Stimulated activated CD4-positive, alpha-beta T cell treated with anti-CD3 and anti-CD28 coated beads, Interleukin-12 subunit alpha, Interleukin-12 subunit beta, amount 100 ng/mL, for 4 hours (primary cell): ENCODE measurements at regions not wholly inside any gene's neighbourhood (a gene's known extent, or its start where the extent isn't known, plus 50 kb on each side); places are given as distances from the start of the nearest gene placed in this dataset.

Experiments
- DNase-seq: peaks from one replicate; pipeline ENCODE4 v3.0.0-alpha.2; 2020

DNA sequence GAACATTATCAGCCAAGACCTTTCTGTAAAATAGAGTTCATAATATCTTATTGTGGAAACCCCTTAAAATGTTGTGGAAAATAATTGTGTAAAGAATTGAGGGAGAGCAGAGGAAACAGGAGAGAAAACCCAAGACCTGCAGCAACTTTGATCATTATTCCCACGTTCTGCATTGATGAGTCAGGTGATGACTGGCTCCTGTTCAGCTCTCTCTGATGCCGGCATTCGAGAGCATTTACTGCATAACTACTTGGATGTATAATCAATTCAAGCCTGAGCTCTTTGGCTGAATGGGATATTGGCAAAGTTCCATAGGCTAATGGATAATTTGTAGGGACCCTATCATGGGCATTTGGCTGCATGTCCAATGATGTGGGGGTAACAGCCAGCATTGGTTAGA, 176.3 kb upstream of the ARID2 start:
- DNase-seq, result no peak

DNA sequence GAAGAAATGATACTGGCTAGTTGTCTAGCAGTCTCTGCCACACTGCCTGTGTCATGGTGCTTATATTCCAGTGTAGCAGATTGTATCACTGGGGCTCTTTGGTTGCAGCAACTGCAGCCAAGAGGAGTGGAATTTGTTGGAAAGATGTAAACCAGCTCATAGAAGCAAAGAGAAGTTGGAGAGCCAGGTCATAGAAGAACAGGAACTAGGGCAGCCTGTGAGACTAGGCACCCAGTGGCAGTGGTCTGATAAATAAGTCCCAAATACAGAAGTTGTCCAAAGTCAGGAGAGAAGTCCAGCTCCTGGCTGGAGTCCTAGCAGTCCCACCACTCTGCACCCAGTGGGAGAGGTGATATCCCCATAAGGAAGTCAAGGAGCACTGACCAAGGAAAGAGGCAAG, 172.5 kb upstream of the ARID2 start:
- DNase-seq, result no peak

GRCh38 chr12:45558353-45558752, 171.2 kb upstream of the ARID2 start:
- DNase-seq, result no peak

DNA sequence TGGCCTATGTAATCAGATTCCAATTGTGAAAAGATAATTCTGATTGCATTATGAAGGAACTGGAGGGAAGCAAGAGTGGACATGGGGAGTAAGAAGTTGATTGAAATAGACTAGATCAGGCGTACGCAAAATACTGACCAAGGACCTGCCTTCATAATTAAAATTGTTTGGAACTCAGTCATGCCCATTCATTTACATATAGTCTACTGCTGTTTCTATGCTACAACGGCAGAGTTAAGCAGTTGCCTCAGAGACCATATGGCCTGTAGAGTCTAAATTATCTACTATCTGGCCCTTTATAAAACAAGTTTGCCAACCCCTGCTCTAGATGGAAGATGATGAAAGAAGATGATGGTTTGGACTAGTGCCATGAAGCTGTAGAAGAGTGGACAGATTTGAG, 170.0 kb upstream of the ARID2 start:
- DNase-seq, result no peak

DNA sequence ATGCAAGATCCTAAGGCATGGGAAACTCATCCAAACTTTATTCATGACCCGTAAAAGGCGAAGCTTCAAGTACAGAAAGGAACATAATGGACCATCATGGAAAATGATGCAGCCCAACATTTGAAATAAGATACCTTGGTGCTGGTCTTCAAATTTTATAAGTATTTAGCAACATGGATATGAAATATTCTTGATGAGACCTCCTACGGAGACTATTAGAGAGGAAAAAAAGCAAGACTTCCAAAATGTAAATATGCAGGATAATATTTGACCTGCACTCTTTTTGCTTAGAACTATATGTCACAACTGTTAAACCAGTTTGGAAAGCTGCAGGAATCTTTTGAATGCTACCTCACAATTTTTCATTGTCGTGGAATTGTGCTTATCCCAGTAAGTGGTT, 168.8 kb upstream of the ARID2 start:
- no peak for DNase-seq

GRCh38 chr12:45561488-45561887, 168.0 kb upstream of the ARID2 start:
- DNase-seq, result no peak

DNA sequence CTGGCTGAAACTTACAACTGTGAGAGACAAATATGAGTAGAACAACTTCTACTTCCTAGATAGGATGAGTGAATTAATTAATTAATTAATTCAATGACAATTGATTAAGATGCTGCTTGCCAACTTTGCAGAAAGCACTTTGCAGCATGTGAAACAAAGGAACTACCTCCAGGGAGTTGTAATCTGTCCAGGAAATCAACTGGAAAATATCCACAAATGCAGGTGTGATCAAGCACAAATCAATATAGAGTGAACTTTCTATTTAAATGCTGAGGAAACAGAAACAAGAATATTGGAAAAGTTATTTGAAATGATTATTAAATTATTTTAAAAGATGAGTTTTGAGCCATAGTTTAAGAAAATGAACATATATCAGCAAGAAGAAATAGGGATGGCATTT, 163.9 kb upstream of the ARID2 start:
- no peak for DNase-seq

DNA sequence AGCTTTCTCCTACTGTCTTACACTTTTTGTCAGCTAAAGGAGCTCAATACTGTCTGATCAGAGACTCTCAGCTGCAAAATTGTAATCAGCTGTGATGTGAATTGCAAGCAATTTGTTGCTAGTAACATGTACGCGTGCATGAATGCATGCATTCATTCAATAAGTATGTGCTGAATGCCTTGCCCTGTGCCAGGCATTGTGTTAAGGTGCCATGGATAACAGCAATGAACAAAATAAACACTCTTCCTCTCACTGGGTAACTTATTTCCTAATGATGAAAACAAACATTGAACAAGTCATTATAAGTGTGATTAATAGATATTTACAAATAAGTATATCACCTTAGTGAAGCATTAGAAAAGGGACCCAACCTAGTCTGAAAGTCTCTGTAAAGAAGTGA, 163.2 kb upstream of the ARID2 start:
- no peak for DNase-seq

DNA sequence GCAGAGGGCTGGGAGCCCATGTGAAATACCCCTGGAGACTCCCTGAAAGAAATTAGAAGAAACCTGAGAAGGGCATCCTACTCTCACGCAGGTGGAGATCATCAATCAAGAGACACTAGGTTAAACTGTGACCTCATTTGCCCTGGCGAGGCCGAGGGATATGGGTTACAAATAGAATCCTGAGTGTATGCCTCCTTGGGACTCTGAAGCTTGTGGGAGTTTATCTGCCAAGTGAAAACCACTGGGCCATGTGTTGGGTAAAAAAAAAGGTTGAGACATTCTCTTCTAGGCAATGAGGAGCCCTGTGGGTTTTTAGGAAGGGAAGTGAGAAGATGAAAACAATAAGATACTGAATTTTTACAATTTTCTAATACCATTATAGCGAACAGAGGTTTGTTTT, 160.7 kb upstream of the ARID2 start:
- no peak for DNase-seq

DNA sequence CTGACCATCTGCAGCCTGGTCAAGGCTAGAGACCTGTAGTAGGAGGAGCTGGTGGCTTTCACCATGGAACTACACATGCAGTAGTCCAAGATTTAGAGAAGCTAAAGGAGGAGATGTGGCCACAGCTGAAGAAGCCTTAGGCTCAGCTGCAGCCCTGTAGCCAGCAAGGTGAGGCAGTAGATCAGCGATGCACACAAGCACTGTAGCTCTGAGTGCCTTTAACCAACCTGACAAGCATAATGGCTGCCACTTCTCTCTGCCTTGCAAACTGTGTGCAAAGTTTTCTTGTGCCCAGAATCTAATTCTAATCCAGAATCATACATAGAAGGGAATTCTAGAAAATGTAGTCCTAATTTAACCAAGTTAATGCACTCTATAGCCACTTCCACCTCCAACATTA, 159.0 kb upstream of the ARID2 start:
- no peak for DNase-seq

DNA sequence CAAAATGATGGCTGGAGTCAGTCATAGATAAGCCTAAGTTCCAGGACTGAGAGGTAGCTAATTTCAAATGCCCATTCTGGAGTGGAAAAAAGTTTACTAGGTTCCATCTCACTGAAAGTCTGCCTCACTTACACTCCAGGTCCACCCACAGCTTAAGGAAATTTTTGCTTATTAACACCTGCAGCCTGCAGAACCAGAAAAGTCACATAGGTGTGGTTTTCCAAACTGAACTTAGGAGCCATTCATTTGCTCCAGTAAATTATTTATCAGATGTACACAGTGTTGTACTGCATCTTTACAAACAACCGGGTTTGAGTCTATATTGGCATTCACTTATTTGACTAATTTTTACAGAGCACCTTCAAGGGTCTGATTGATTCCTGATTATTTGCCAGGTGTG, 157.4 kb upstream of the ARID2 start:
- DNase-seq, result no peak

- no peak for DNase-seq
These were observed 154.1 kb upstream of the ARID2 start for GRCh38 chr12:45575417-45575816.

- no peak for DNase-seq
These were observed 153.6 kb upstream of the ARID2 start for GRCh38 chr12:45575823-45576475.

DNA sequence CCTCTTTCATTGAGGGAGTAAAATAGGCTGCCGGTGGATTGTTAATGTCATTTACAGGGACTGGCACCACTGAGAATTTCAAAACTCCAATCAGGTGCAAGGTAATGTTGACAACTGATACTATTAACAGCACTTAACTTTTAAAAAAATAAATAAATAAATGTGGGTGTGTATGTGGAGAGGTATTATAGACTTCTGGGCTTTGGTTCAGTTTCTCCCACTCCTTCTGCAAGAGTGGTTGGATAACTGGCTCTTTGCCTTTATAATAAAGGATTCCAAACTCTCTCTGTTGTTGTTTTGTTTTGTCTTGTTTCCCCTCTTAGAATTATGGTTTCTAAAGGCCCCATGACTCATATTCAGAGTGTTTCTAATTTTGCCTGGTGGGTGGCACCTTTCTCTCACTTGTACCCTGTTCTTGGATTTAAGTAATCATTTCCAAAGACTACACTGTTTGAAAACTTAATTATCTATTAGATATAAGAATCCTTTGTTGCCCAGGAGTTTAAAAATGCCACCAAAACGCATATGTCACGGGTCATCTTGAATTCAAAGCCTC, 151.6 kb upstream of the ARID2 start:
- DNase-seq, result no peak

- DNase-seq, result no peak
These were observed 149.0 kb upstream of the ARID2 start for GRCh38 chr12:45580356-45580969.

DNA sequence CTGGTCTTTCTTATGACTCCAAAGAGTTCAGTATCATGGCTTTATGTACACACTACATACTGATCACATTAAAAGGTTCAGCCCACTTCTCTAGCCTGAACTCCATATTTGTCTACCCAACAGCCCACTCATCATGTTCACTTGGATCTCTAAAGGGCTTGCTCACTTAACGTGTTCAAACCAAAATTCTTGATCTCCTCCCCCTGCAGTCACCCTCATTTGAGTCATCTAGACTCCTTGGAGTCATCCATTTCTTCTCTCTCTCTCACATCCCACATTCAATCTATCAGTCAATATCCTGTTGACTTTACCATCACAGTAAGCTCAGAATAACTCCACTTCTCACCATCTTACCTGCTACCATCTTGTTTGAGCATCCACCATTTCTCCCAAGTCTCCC, 148.4 kb upstream of the ARID2 start:
- no peak for DNase-seq

- DNase-seq, result no peak
These were observed 147.0 kb upstream of the ARID2 start for GRCh38 chr12:45582536-45582935.

DNA sequence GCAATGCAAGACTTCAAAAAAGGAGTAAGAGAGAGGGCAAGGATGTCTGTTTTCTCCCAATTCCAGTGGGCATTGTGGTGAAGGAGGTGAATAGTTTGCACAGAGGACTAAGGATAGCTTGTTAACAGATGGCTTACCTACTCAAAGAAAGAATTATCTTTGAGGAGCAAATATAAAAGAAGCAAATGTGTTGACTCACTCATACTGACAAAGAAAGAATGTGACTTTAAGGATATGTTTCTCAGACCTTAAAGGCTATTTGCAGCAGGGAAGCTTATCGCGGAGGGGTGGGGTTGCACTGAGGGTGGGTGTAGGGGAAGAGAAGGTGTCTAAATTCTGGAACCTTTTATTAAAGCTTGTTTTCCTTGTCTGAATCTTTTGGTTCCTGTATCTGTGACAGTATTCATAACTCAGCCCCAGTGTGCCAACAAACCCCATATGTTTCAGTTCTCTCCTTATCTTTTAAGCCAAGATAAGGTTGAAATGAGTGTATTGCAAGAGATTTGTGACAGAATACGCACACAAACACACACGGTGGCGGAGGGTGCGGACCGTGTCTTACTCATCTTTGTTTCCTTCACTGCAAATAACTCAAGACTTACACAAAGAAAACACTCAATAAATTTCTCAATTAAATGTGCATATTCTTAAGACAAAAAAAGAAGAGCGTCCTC, 146.4 kb upstream of the ARID2 start:
- no peak for DNase-seq

DNA sequence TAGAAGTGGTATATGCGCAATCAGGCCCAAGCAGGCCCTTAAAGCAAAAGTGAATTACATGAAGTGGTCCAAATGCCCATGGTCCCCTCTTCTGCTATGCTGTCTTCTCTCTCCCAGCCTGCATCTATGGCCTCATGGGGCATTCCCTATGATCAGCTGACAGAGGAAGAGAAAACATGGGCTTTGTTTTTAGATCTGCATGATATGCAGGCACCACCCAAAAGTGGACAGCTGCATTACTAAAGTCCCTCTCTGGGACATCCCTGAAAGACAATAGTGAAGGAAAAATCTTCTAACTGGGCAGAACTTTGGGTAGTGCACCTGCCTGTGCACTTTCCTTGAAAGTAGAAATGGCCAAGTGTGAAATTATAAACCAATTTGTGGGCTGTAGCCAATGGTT, 145.2 kb upstream of the ARID2 start:
- DNase-seq, result no peak

DNA sequence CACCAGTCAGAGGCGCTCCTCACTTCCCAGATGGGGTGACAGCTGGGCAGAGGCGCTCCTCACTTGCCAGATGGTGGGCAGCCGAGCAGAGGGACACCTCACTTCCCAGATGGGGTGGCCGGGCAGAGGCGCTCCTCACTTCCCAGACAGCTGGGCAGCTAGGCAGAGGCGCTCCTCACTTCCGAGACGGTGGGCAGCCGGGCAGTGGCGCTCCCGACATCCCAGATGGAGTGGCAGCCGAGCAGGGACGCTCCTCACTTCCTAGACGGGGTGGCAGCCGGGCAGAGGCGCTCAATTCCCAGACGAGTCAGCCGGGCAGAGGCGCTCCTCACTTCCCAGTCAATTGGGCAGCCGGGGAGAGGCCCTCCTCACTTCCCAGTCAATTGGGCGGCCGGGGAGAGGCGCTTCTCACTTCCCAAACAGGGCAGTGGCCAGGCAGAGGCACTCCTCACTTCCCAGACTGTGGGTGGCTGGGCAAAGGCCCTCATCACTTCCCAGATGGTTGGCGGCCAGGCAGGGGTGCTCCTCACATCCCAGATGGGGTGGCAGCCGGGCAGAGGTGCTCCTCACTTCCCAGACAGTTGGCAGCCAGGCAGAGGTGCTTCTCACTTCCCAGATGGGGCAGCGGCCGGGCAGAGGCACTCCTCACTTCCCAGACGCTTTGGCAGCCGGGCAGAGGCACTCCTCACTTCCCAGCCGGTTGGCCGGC, 143.8 kb upstream of the ARID2 start:
- DNase-seq, result no peak

GRCh38 chr12:45586486-45586885, 143.0 kb upstream of the ARID2 start:
- no peak for DNase-seq

GRCh38 chr12:45587012-45587411, 142.5 kb upstream of the ARID2 start:
- DNase-seq, result no peak

DNA sequence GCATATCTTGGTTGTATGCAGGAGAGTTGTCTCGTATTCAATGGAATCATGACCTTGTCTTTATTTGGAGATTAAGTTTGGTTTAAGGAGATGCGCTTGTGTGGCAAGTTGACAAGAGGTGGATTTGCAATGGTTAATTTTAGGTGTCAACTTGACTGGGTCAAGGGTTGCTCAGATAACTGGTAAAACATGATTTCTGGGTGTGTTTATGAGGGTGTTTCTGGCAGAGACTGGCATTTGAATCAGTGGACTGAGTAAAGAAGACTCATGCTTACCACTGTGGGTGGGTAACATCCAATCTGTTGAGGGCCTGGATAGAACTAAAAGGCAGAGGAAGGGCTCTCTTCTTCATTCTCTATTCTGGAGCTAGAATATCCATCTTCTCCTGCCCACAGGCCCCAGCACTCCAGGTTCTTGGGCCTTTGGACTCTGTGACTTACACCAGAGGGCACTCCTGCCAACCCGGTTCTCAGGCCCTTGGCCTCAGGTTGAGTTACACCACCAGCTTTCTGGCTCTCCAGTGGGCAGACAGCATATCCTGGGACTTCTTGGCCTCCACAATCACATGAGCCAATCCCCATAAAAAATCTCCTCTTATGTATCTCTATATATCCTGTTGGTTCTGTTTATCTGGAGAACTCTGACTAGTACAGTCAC, 141.5 kb upstream of the ARID2 start:
- no peak for DNase-seq
